Parathyroid adenoma (tissue), 2 donors: ENCODE measurements at regions not wholly inside any gene's neighbourhood (a gene's known extent, or its start where the extent isn't known, plus 50 kb on each side); places are given as distances from the start of the nearest gene placed in this dataset.
A peak's percentile ranks its signal among the peaks of the same experiment; 100 is the strongest.

Experiments used
- H2AFZ ChIP-seq: fragments of 300-600 bp; sonication (generic); one replicate; pipeline ENCODE4 v1.7.0; 2017; ENCODE audit warnings: antibody characterized with exemption, mild to moderate bottlenecking
- H3K27ac ChIP-seq: fragments of 300-600 bp; sonication (generic); one replicate; pipeline ENCODE4 v1.7.0; 2017
- H3K27me3 ChIP-seq: fragments of 300-600 bp; sonication (generic); one replicate; pipeline ENCODE4 v1.7.0; 2017; ENCODE audit warnings: low read length; ENCODE audit not compliant: control insufficient read depth, insufficient read depth
- H3K36me3 ChIP-seq: fragments of 300-600 bp; sonication (generic); one replicate; pipeline ENCODE4 v1.7.0; 2017; ENCODE audit warnings: low read length; ENCODE audit not compliant: control insufficient read depth, insufficient read depth
- H3K4me1 ChIP-seq: fragments of 300-600 bp; sonication (generic); one replicate; pipeline ENCODE4 v1.7.0; 2017; ENCODE audit warnings: control low read depth
- H3K4me2 ChIP-seq: fragments of 300-600 bp; sonication (generic); one replicate; pipeline ENCODE4 v1.7.0; 2017; ENCODE audit warnings: low read length
- H3K4me3 ChIP-seq: fragments of 300-600 bp; sonication (generic); one replicate; pipeline ENCODE4 v1.7.0; 2017; ENCODE audit warnings: low read depth, low read length
- H3K79me2 ChIP-seq: fragments of 300-600 bp; sonication (generic); one replicate; pipeline ENCODE4 v1.7.0; 2017; ENCODE audit warnings: control low read depth
- H3K9ac ChIP-seq: fragments of 300-600 bp; sonication (generic); one replicate; pipeline ENCODE4 v1.7.0; 2017; ENCODE audit warnings: mild to moderate bottlenecking
- H3K9me3 ChIP-seq: fragments of 300-600 bp; sonication (generic); one replicate; pipeline ENCODE4 v1.7.0; 2017; ENCODE audit warnings: low read length; ENCODE audit not compliant: control insufficient read depth
- TF ChIP-seq, protein P1 (sequence below): fragments of 300-600 bp; sonication (generic); IDR thresholded peaks from one replicate; pipeline ENCODE4 v1.7.0; 2017; ENCODE audit warnings: antibody characterized with exemption, mild to moderate bottlenecking
- donor health status: primary hyperparathyroidism.

- no peaks in the 10 kb centered on the region for H3K9me3 ChIP-seq
- H3K9ac ChIP-seq = no peak overlapping the region
- H3K27me3 ChIP-seq = no peaks in the 10 kb centered on the region
These were observed 177.8 kb upstream of the PARD3B start for GRCh38 chr2:204367466-204367865.

GRCh38 chr2:204370172-204370718, 175.0 kb upstream of the PARD3B start:
- TF ChIP-seq, protein P1, sequence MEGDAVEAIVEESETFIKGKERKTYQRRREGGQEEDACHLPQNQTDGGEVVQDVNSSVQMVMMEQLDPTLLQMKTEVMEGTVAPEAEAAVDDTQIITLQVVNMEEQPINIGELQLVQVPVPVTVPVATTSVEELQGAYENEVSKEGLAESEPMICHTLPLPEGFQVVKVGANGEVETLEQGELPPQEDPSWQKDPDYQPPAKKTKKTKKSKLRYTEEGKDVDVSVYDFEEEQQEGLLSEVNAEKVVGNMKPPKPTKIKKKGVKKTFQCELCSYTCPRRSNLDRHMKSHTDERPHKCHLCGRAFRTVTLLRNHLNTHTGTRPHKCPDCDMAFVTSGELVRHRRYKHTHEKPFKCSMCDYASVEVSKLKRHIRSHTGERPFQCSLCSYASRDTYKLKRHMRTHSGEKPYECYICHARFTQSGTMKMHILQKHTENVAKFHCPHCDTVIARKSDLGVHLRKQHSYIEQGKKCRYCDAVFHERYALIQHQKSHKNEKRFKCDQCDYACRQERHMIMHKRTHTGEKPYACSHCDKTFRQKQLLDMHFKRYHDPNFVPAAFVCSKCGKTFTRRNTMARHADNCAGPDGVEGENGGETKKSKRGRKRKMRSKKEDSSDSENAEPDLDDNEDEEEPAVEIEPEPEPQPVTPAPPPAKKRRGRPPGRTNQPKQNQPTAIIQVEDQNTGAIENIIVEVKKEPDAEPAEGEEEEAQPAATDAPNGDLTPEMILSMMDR = no peak
- Histone ChIP-seq H3K9ac (no peak overlapping the region), H3K9me3 (no peaks in the 10 kb centered on the region), H3K27ac (no peak overlapping the region), H3K79me2 (no peaks in the 10 kb centered on the region), H3K27me3 (no peaks in the 10 kb centered on the region), H3K4me2 (no peak overlapping the region), H3K36me3 (no peaks in the 10 kb centered on the region), H3K4me3 (no peak overlapping the region), H2AFZ (peak overlapping the region; percentile 63), H3K4me1 (no peaks in the 10 kb centered on the region)

More at GRCh38 chr2:204367466-204367865, 177.8 kb upstream of the PARD3B start:
- Histone ChIP-seq H3K79me2 (no peaks in the 10 kb centered on the region), H3K4me2 (no peak overlapping the region), H3K4me1 (no peaks in the 10 kb centered on the region), H3K36me3 (no peaks in the 10 kb centered on the region), H2AFZ (no peak overlapping the region), H3K27ac (no peak overlapping the region), H3K4me3 (no peak overlapping the region)
- TF ChIP-seq, protein P1 = no peak

- no peak overlapping the region for H3K4me3 ChIP-seq
- no peak overlapping the region for H3K4me2 ChIP-seq
- no peaks in the 10 kb centered on the region for H3K9me3 ChIP-seq
- no peaks in the 10 kb centered on the region for H3K4me1 ChIP-seq
- H3K27ac ChIP-seq = no peak overlapping the region
- H2AFZ ChIP-seq = no peak overlapping the region
- no peak overlapping the region for H3K9ac ChIP-seq
- no peaks in the 10 kb centered on the region for H3K79me2 ChIP-seq
- H3K36me3 ChIP-seq = no peaks in the 10 kb centered on the region
- TF ChIP-seq, protein P1 = no peak
- H3K27me3 ChIP-seq = no peaks in the 10 kb centered on the region
These were observed 171.3 kb upstream of the PARD3B start for GRCh38 chr2:204373942-204374341.

GRCh38 chr2:204380141-204380881, 165.0 kb upstream of the PARD3B start:
- Histone ChIP-seq H3K79me2 (no peaks in the 10 kb centered on the region), H3K4me1 (no peaks in the 10 kb centered on the region), H3K27me3 (no peaks in the 10 kb centered on the region), H3K9ac (no peak overlapping the region), H3K4me2 (no peak overlapping the region), H2AFZ (no peak overlapping the region), H3K9me3 (no peaks in the 10 kb centered on the region), H3K27ac (no peak overlapping the region), H3K36me3 (no peaks in the 10 kb centered on the region), H3K4me3 (no peak overlapping the region)
- TF ChIP-seq, protein P1 = no peak

GRCh38 chr2:204386668-204387067, 158.6 kb upstream of the PARD3B start:
- no peaks in the 10 kb centered on the region for H3K36me3 ChIP-seq
- H3K4me1 ChIP-seq = no peaks in the 10 kb centered on the region
- H2AFZ ChIP-seq = no peak overlapping the region
- TF ChIP-seq, protein P1 = no peak
- H3K9ac ChIP-seq = no peak overlapping the region
- H3K4me2 ChIP-seq = no peak overlapping the region
- no peaks in the 10 kb centered on the region for H3K27me3 ChIP-seq
- H3K79me2 ChIP-seq = no peaks in the 10 kb centered on the region
- H3K4me3 ChIP-seq = no peak overlapping the region
- H3K9me3 ChIP-seq = no peaks in the 10 kb centered on the region
- no peak overlapping the region for H3K27ac ChIP-seq
